H4 (cell line): ENCODE measurements at regions not wholly inside any gene's neighbourhood (a gene's known extent, or its start where the extent isn't known, plus 50 kb on each side); places are given as distances from the start of the nearest gene placed in this dataset.

Experiments used
- DNase-seq: peaks from one replicate; pipeline ENCODE4 v3.0.0-alpha.2; 2015; ENCODE audit warnings: low spot score

- DNase-seq: no peak
Measured at GRCh38 chr4:187181054-187181453, 457.4 kb upstream of the FAT1 start.

GRCh38 chr4:187183346-187183745, 459.7 kb upstream of the FAT1 start:
- peak; percentile 60 for DNase-seq

GRCh38 chr4:187183826-187184225, 460.2 kb upstream of the FAT1 start:
- DNase-seq: peak; percentile 83

GRCh38 chr4:187184508-187184907, 460.9 kb upstream of the FAT1 start:
- DNase-seq: no peak

- no peak for DNase-seq
Measured at GRCh38 chr4:187188118-187188517, 464.5 kb upstream of the FAT1 start.

GRCh38 chr4:187188741-187189140, 465.1 kb upstream of the FAT1 start:
- no peak for DNase-seq

GRCh38 chr4:187190390-187190789, 466.7 kb upstream of the FAT1 start:
- no peak for DNase-seq

GRCh38 chr4:187191676-187192075, 468.0 kb upstream of the FAT1 start:
- no peak for DNase-seq

- no peak for DNase-seq
Measured at GRCh38 chr4:187192266-187192665, 468.6 kb upstream of the FAT1 start.

GRCh38 chr4:187193141-187193540, 469.5 kb upstream of the FAT1 start:
- no peak for DNase-seq

- DNase-seq: no peak
Measured at GRCh38 chr4:187204389-187204918, 480.8 kb upstream of the FAT1 start.

GRCh38 chr4:187207931-187208330, 484.3 kb upstream of the FAT1 start:
- no peak for DNase-seq

- DNase-seq: no peak
Measured at GRCh38 chr4:187208651-187209050, 485.0 kb upstream of the FAT1 start.

- peak; percentile 96 for DNase-seq
Measured at GRCh38 chr4:187209921-187210613, 486.4 kb upstream of the FAT1 start.

- DNase-seq: no peak
Measured at GRCh38 chr4:187212446-187213080, 488.9 kb upstream of the FAT1 start.

- DNase-seq: no peak
Measured at GRCh38 chr4:187215438-187215837, 491.8 kb upstream of the FAT1 start.

GRCh38 chr4:187218705-187219245, 495.1 kb upstream of the FAT1 start:
- no peak for DNase-seq

GRCh38 chr4:187224560-187224959, 500.9 kb upstream of the FAT1 start:
- no peak for DNase-seq

- DNase-seq: no peak
Measured at GRCh38 chr4:187227907-187228704, 504.4 kb upstream of the FAT1 start.

GRCh38 chr4:187232196-187232595, 508.5 kb upstream of the FAT1 start:
- no peak for DNase-seq

GRCh38 chr4:187232796-187233195, 509.1 kb upstream of the FAT1 start:
- DNase-seq: no peak

GRCh38 chr4:187235456-187236170, 512.0 kb upstream of the FAT1 start:
- DNase-seq: no peak
